ENCODE measurements at regions not wholly inside any gene's neighbourhood (a gene's known extent, or its start where the extent isn't known, plus 50 kb on each side); places are given as distances from the start of the nearest gene placed in this dataset.

GRCh38 chr20:5410470-5410869 lies 93.7 kb upstream of the PROKR2 start:
- TF ChIP-seq CTCF (IDR thresholded peaks at IDR 0.05; ENCODE audit: low read depth, low read length) (no peak), EZH2phosphoT487 (IDR thresholded peaks at IDR 0.05; ENCODE audit: low read depth) (no peak)

All from OCI-LY3 (cell line).